ENCODE measurements at regions not wholly inside any gene's neighbourhood (a gene's known extent, or its start where the extent isn't known, plus 50 kb on each side); places are given as distances from the start of the nearest gene placed in this dataset.

GRCh38 chr22:48660104-48660789, 1167.4 kb downstream of the BRD1 start:
- BruUV-seq (replicated peaks): no TSS peak
- TF ChIP-seq SRF (IDR thresholded peaks at IDR 0.05; ENCODE audit: low read depth) (no peak), CTCF (IDR thresholded peaks at IDR 0.05 in 2 of 3, conservative IDR thresholded peaks at IDR 0.05 in 1 of 3; ENCODE audit: borderline replicate concordance in 1 of 3, insufficient read depth in 1 of 3, low read depth in 2 of 3, low read length in 2 of 3) (no peak), YY1 (IDR thresholded peaks at IDR 0.05; ENCODE audit: extremely low read depth, insufficient replicate concordance, low read depth, low read length) (no peak)
- Histone ChIP-seq H3K79me2 (ENCODE audit: insufficient read depth, low read length) (no peaks in the 10 kb centered on the region), H3K4me3 (replicated peaks in 1 of 2; ENCODE audit: low read depth in 1 of 2, low read length in 2 of 2) (no peak overlapping the region), H3K27ac (ENCODE audit: low read depth, low read length) (no peak overlapping the region), H3K4me2 (ENCODE audit: low read length) (no peak overlapping the region), H3K4me1 (ENCODE audit: control insufficient read depth in 1 of 2, insufficient read depth in 2 of 2, low read length in 2 of 2) (no peaks in the 10 kb centered on the region), H3K9me2 (ENCODE audit: insufficient read depth) (no peaks in the 10 kb centered on the region), H4K20me1 (ENCODE audit: insufficient read depth) (no peaks in the 10 kb centered on the region), H3K36me3 (ENCODE audit: control insufficient read depth in 1 of 2, insufficient read depth in 2 of 2, low read length in 2 of 2) (no peaks in the 10 kb centered on the region; a peak in 1 of 4 replicates), H3K9ac (ENCODE audit: low read length) (no peak overlapping the region), H3K9me3 (ENCODE audit: control insufficient read depth in 1 of 2, insufficient read depth in 1 of 2, low read depth in 1 of 2, low read length in 2 of 2) (peaks cover 0 to 11% of the 10 kb centered on the region in 2 experiments; a peak in 2 of 4 replicates), H2AFZ (ENCODE audit: low read depth, low read length, poor library complexity, severe bottlenecking) (no peak overlapping the region), H3K27me3 (ENCODE audit: insufficient read depth, low read length) (no peaks in the 10 kb centered on the region; the same call in 1 of the 2 replicates)
- ChIA-PET RAD21 (ENCODE audit: low non-redundant PET in 1 of 2, low total read pairs in 2 of 2, uncharacterized antibody in 2 of 2, unreplicated experiment in 2 of 2) (no interaction called here), POLR2A (no interaction called here), CTCF (no interaction called here)
- intact Hi-C loops (cut with micrococcal nuclease): no loop called here
- DNase-seq (ENCODE audit: low read depth, low spot score) (no peak), ATAC-seq (no peak)

DNA sequence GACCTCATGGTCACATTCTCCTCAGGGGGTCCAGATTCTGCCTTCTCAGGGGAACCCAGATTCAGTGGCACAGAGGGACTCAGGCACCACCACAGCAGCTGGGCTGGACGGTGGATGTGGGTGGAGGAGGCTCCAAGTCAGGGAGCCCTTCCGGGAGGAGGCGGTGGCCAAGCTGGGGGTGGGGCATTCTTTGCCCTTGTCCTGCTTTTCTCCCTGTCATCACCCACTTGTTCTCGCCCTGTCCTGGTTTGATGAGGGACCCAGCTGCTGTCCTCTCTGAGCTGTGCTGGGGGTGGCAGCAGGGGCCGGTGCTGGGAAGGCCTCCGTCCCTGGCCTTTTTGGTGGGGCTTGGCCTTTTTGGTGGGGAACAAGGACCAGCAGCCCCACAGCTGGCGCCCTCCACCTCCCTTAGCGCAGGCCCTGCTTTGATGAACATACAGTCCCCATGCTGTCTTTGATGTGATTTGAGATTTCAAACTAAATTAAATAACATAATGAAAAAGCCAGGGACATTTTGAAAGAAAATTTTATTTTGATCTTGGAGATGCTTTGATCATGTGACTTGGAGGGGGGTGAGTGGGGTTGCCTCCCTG, 1168.2 kb downstream of the BRD1 start:
- H3K4me1 ChIP-seq (ENCODE audit: control insufficient read depth in 1 of 2, insufficient read depth in 2 of 2, low read length in 2 of 2): no peaks in the 10 kb centered on the region
- H4K20me1 ChIP-seq (ENCODE audit: insufficient read depth): no peaks in the 10 kb centered on the region
- intact Hi-C loops (cut with micrococcal nuclease): no loop called here
- RAD21 ChIA-PET (ENCODE audit: low non-redundant PET in 1 of 2, low total read pairs in 2 of 2, uncharacterized antibody in 2 of 2, unreplicated experiment in 2 of 2): no interaction called here
- H3K4me2 ChIP-seq (ENCODE audit: low read length): no peak overlapping the region
- no peak for ATAC-seq
- H3K9me3 ChIP-seq (ENCODE audit: control insufficient read depth in 1 of 2, insufficient read depth in 1 of 2, low read depth in 1 of 2, low read length in 2 of 2): peaks cover 0 to 6% of the 10 kb centered on the region in 2 experiments; a peak in 2 of 4 replicates
- H3K27me3 ChIP-seq (ENCODE audit: insufficient read depth, low read length): no peaks in the 10 kb centered on the region; the same call in 1 of the 2 replicates
- no peak for DNase-seq (ENCODE audit: low read depth, low spot score)
- no peak overlapping the region for H3K9ac ChIP-seq (ENCODE audit: low read length)
- no peak overlapping the region for H3K4me3 ChIP-seq (replicated peaks in 1 of 2; ENCODE audit: low read depth in 1 of 2, low read length in 2 of 2)
- no peaks in the 10 kb centered on the region for H3K9me2 ChIP-seq (ENCODE audit: insufficient read depth)
- no TSS peak for BruUV-seq (replicated peaks)
- POLR2A ChIA-PET: no interaction called here
- CTCF ChIA-PET: no interaction called here
- H3K79me2 ChIP-seq (ENCODE audit: insufficient read depth, low read length): no peaks in the 10 kb centered on the region
- no peak overlapping the region for H2AFZ ChIP-seq (ENCODE audit: low read depth, low read length, poor library complexity, severe bottlenecking)
- H3K36me3 ChIP-seq (ENCODE audit: control insufficient read depth in 1 of 2, insufficient read depth in 2 of 2, low read length in 2 of 2): no peaks in the 10 kb centered on the region; a peak in 1 of 4 replicates
- H3K27ac ChIP-seq (ENCODE audit: low read depth, low read length): no peak overlapping the region
- TF ChIP-seq ZNF274 (IDR thresholded peaks at IDR 0.05; ENCODE audit: low read depth, low read length) (no peak), SIN3A (IDR thresholded peaks at IDR 0.05; ENCODE audit: low read depth) (no peak), TCF7L2 (IDR thresholded peaks at IDR 0.05; ENCODE audit: borderline replicate concordance, extremely low read depth, insufficient read depth, insufficient read length) (no peak), CTCF (IDR thresholded peaks at IDR 0.05 in 2 of 3, conservative IDR thresholded peaks at IDR 0.05 in 1 of 3; ENCODE audit: borderline replicate concordance in 1 of 3, insufficient read depth in 1 of 3, low read depth in 2 of 3, low read length in 2 of 3) (no peak), YY1 (IDR thresholded peaks at IDR 0.05; ENCODE audit: extremely low read depth, insufficient replicate concordance, low read depth, low read length) (no peak), ELF1 (IDR thresholded peaks at IDR 0.05; ENCODE audit: borderline replicate concordance, low read depth) (no peak), POLR2A (IDR thresholded peaks at IDR 0.05; ENCODE audit: borderline replicate concordance, extremely low read depth, insufficient read depth, insufficient read length) (no peak)
- TF ChIP-seq, protein P1, sequence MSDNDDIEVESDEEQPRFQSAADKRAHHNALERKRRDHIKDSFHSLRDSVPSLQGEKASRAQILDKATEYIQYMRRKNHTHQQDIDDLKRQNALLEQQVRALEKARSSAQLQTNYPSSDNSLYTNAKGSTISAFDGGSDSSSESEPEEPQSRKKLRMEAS (IDR thresholded peaks at IDR 0.05): no peak
- TF ChIP-seq, protein P2, sequence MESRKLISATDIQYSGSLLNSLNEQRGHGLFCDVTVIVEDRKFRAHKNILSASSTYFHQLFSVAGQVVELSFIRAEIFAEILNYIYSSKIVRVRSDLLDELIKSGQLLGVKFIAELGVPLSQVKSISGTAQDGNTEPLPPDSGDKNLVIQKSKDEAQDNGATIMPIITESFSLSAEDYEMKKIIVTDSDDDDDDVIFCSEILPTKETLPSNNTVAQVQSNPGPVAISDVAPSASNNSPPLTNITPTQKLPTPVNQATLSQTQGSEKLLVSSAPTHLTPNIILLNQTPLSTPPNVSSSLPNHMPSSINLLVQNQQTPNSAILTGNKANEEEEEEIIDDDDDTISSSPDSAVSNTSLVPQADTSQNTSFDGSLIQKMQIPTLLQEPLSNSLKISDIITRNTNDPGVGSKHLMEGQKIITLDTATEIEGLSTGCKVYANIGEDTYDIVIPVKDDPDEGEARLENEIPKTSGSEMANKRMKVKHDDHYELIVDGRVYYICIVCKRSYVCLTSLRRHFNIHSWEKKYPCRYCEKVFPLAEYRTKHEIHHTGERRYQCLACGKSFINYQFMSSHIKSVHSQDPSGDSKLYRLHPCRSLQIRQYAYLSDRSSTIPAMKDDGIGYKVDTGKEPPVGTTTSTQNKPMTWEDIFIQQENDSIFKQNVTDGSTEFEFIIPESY (IDR thresholded peaks at IDR 0.05; ENCODE audit: extremely low read depth, insufficient replicate concordance, low read length): no peak
